Activated naive CD4-positive, alpha-beta T cell (primary cell): ENCODE measurements at regions not wholly inside any gene's neighbourhood (a gene's known extent, or its start where the extent isn't known, plus 50 kb on each side); places are given as distances from the start of the nearest gene placed in this dataset.
"Not testable (repeated sequence)": the region's sequence is repeated elsewhere in the genome, so short reads cannot be mapped to it uniquely, and the experiment has no call there.

Experiments used
- DNase-seq, 4 experiments: peaks; one replicate each; lab custom pipeline; 2025; lab: John Stamatoyannopoulos, UW

GRCh38 chr5:17978954-17979353 is 344.7 kb downstream of the TAF11L14 start:
- no peak for DNase-seq

- DNase-seq = not testable (repeated sequence)
Measured at GRCh38 chr5:17982626-17983025, 348.4 kb downstream of the TAF11L14 start.

GRCh38 chr5:17989036-17989435 is 354.8 kb downstream of the TAF11L14 start:
- DNase-seq = no peak

GRCh38 chr5:17989567-17990563 is 355.6 kb downstream of the TAF11L14 start:
- DNase-seq = no peak

- no peak for DNase-seq
Measured at GRCh38 chr5:17991775-17992174, 357.5 kb downstream of the TAF11L14 start.

GRCh38 chr5:17992291-17992690 is 358.0 kb downstream of the TAF11L14 start:
- DNase-seq = no peak

- no peak for DNase-seq
Measured at GRCh38 chr5:17995997-17996396, 361.7 kb downstream of the TAF11L14 start.

- no peak for DNase-seq
Measured at GRCh38 chr5:17999858-18000257, 365.6 kb downstream of the TAF11L14 start.

GRCh38 chr5:18000744-18001143 is 366.5 kb downstream of the TAF11L14 start:
- DNase-seq = no peak

GRCh38 chr5:18003312-18003711 is 369.1 kb downstream of the TAF11L14 start:
- no peak for DNase-seq

- no peak for DNase-seq
Measured at GRCh38 chr5:18003784-18004183, 369.5 kb downstream of the TAF11L14 start.

- DNase-seq = not testable (repeated sequence)
Measured at GRCh38 chr5:18006235-18006634, 372.0 kb downstream of the TAF11L14 start.

- DNase-seq = no peak
Measured at GRCh38 chr5:18008940-18009339, 374.7 kb downstream of the TAF11L14 start.

GRCh38 chr5:18010053-18010452 is 375.8 kb downstream of the TAF11L14 start:
- no peak for DNase-seq

- no peak for DNase-seq
Measured at GRCh38 chr5:18018472-18018871, 384.2 kb downstream of the TAF11L14 start.

- no peak for DNase-seq
Measured at GRCh38 chr5:18023275-18023674, 389.0 kb downstream of the TAF11L14 start.

GRCh38 chr5:18023986-18024385 is 389.7 kb downstream of the TAF11L14 start:
- no peak for DNase-seq

- no peak for DNase-seq
Measured at GRCh38 chr5:18024542-18024941, 390.3 kb downstream of the TAF11L14 start.

- DNase-seq = no peak
Measured at GRCh38 chr5:18027241-18027867, 393.1 kb downstream of the TAF11L14 start.

GRCh38 chr5:18028036-18028435 is 393.8 kb downstream of the TAF11L14 start:
- no peak for DNase-seq

- no peak for DNase-seq
Measured at GRCh38 chr5:18032744-18033143, 398.5 kb downstream of the TAF11L14 start.

GRCh38 chr5:18036531-18036930 is 402.3 kb downstream of the TAF11L14 start:
- DNase-seq = no peak

- DNase-seq = no peak
Measured at GRCh38 chr5:18037718-18038117, 403.5 kb downstream of the TAF11L14 start.
